ENCODE measurements at regions not wholly inside any gene's neighbourhood (a gene's known extent, or its start where the extent isn't known, plus 50 kb on each side); places are given as distances from the start of the nearest gene placed in this dataset.

GRCh38 chr2:126817172-126817571, 81.5 kb upstream of the TEX51 start:
- no peaks in the 10 kb centered on the region for H3K27me3 ChIP-seq (ENCODE audit: insufficient read depth, low read length)
- H4K20me1 ChIP-seq (ENCODE audit: insufficient read depth, low read length): no peaks in the 10 kb centered on the region
- no peak overlapping the region for H3K9ac ChIP-seq (ENCODE audit: low read length)
- no peaks in the 10 kb centered on the region for H3F3A ChIP-seq (ENCODE audit: insufficient read depth, low read length)
- no peaks in the 10 kb centered on the region for H3K79me2 ChIP-seq (ENCODE audit: insufficient read depth, low read length)
- no peak overlapping the region for H3K27ac ChIP-seq (ENCODE audit: low read depth, low read length, poor library complexity, severe bottlenecking)
- H2AFZ ChIP-seq (ENCODE audit: low read length): no peak overlapping the region
- no peak overlapping the region for H3K4me3 ChIP-seq (ENCODE audit: low read depth, low read length, poor library complexity, severe bottlenecking)
- no peaks in the 10 kb centered on the region for H3K4me1 ChIP-seq (ENCODE audit: insufficient read depth, low read length, severe bottlenecking)
- no peak for TF ChIP-seq CTCF (IDR thresholded peaks at IDR 0.05; ENCODE audit: low read length)
- no peak overlapping the region for H3K4me2 ChIP-seq (ENCODE audit: low read length)
- H3K36me3 ChIP-seq (ENCODE audit: insufficient read depth, low read length): no peaks in the 10 kb centered on the region; the same call in 1 of the 2 replicates
- no peaks in the 10 kb centered on the region for H3K9me3 ChIP-seq (ENCODE audit: low read length)
- no peaks in the 10 kb centered on the region for H3K9me2 ChIP-seq (ENCODE audit: low read depth, low read length)

- no peaks in the 10 kb centered on the region for H3K36me3 ChIP-seq (ENCODE audit: insufficient read depth, low read length)
- H3F3A ChIP-seq (ENCODE audit: insufficient read depth, low read length): no peaks in the 10 kb centered on the region
- no peaks in the 10 kb centered on the region for H4K20me1 ChIP-seq (ENCODE audit: insufficient read depth, low read length)
- no peak overlapping the region for H3K4me3 ChIP-seq (ENCODE audit: low read depth, low read length, poor library complexity, severe bottlenecking)
- no peak overlapping the region for H3K9ac ChIP-seq (ENCODE audit: low read length)
- TF ChIP-seq CTCF (IDR thresholded peaks at IDR 0.05; ENCODE audit: low read length) (no peak), EZH2 (IDR thresholded peaks at IDR 0.05; ENCODE audit: borderline replicate concordance, low read length) (no peak)
- no peaks in the 10 kb centered on the region for H3K27me3 ChIP-seq (ENCODE audit: insufficient read depth, low read length)
- H2AFZ ChIP-seq (ENCODE audit: low read length): no peak overlapping the region
- no peak overlapping the region for H3K27ac ChIP-seq (ENCODE audit: low read depth, low read length, poor library complexity, severe bottlenecking)
- no peak overlapping the region for H3K4me2 ChIP-seq (ENCODE audit: low read length)
- H3K9me3 ChIP-seq (ENCODE audit: low read length): no peaks in the 10 kb centered on the region
- no peaks in the 10 kb centered on the region for H3K4me1 ChIP-seq (ENCODE audit: insufficient read depth, low read length, severe bottlenecking)
- no peaks in the 10 kb centered on the region for H3K9me2 ChIP-seq (ENCODE audit: low read depth, low read length)
- H3K79me2 ChIP-seq (ENCODE audit: insufficient read depth, low read length): no peaks in the 10 kb centered on the region
Measured at GRCh38 chr2:126822115-126822514, 76.6 kb upstream of the TEX51 start.

- Histone ChIP-seq H3K27ac (ENCODE audit: low read depth, low read length, poor library complexity, severe bottlenecking) (no peak overlapping the region), H3K36me3 (ENCODE audit: insufficient read depth, low read length) (no peaks in the 10 kb centered on the region), H3K4me3 (ENCODE audit: low read depth, low read length, poor library complexity, severe bottlenecking) (no peak overlapping the region), H3K79me2 (ENCODE audit: insufficient read depth, low read length) (no peaks in the 10 kb centered on the region), H3K9me2 (ENCODE audit: low read depth, low read length) (no peaks in the 10 kb centered on the region), H3F3A (ENCODE audit: insufficient read depth, low read length) (no peaks in the 10 kb centered on the region), H2AFZ (ENCODE audit: low read length) (no peak overlapping the region), H3K4me1 (ENCODE audit: insufficient read depth, low read length, severe bottlenecking) (no peaks in the 10 kb centered on the region), H3K9ac (ENCODE audit: low read length) (no peak overlapping the region), H3K27me3 (ENCODE audit: insufficient read depth, low read length) (no peaks in the 10 kb centered on the region), H4K20me1 (ENCODE audit: insufficient read depth, low read length) (no peaks in the 10 kb centered on the region), H3K4me2 (ENCODE audit: low read length) (no peak overlapping the region), H3K9me3 (ENCODE audit: low read length) (no peaks in the 10 kb centered on the region)
- TF ChIP-seq CTCF (IDR thresholded peaks at IDR 0.05; ENCODE audit: low read length): no peak
- no peak for TF ChIP-seq EZH2 (IDR thresholded peaks at IDR 0.05; ENCODE audit: borderline replicate concordance, low read length)
Measured at GRCh38 chr2:126822921-126823320, 75.8 kb upstream of the TEX51 start.

Data from OCI-LY1 (cell line).